C4-2B (cell line): ENCODE measurements at regions not wholly inside any gene's neighbourhood (a gene's known extent, or its start where the extent isn't known, plus 50 kb on each side); places are given as distances from the start of the nearest gene placed in this dataset.

Source experiments
- CTCF ChIP-seq: fragments of 450-650 bp; conservative IDR thresholded peaks from 2 replicates; pipeline ENCODE4 v1.5.1; 2017; ENCODE audit warnings: mild to moderate bottlenecking
- ZFX ChIP-seq: fragments of 450-650 bp; IDR thresholded peaks from 2 replicates; pipeline ENCODE4 v1.6.1; 2017

DNA sequence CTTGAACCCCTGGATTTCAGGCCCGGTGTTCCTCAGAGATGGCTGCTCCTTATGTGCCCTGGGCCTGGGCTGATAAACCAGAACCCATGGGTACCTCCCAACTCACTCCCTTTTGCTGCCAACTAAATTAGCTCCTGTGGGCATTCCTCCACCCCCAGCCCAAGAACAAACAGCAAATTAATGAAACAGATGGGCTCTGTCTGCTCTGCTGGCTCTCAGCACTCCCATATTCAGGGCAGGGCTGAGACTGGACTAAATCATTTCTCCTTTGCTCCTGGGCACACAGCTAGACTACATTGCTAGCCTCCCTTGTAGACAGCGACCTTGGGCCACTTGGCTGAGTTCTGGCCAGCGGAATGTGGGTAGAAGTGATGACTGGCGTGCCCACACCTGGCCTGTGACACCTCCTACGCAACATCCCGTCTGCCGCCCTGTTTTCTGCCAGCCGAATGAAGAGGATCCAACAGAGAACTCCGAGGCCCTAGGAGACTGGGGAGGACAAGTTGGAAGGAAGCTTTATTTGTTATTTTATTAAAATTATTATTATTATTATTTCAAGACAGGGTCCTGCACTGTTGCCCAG is 101.9 kb upstream of the DISP3 start:
- TF ChIP-seq CTCF (no peak), ZFX (no peak)
